MM.1S (cell line): ENCODE measurements at regions not wholly inside any gene's neighbourhood (a gene's known extent, or its start where the extent isn't known, plus 50 kb on each side); places are given as distances from the start of the nearest gene placed in this dataset.

Source experiments
- EZH2 ChIP-seq: fragments of 300-600 bp; sonication (generic); optimal IDR thresholded peaks from 2 replicates; pipeline ENCODE3; 2017; ENCODE audit warnings: low read depth, mild to moderate bottlenecking, antibody characterized with exemption, low read length, mixed read lengths
- TF ChIP-seq, protein P1 (sequence below): fragments of 300-600 bp; sonication (generic); IDR thresholded peaks from 2 replicates; pipeline ENCODE4 v1.5.1; 2016; ENCODE audit warnings: antibody characterized with exemption, low read length, mixed read lengths

DNA sequence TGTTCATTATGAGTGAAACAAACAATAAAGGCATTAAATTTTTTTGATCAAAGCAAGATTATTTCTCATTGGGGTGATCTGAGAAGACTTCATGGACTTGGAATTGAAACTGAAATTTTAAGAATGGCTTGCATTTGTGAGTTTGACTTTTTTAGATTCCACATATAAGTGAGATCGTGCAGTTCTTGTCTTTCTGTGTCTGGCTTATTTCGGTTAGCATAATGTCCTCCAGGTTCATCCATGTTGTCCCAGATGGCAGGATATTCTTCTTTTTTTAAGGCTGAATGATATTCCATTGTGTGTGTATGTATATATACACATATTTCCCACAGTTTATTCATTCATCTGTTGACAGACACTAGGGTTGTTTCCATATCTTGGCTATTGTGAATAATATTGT lies 716.5 kb downstream of the PRELID2 start:
- TF ChIP-seq, protein P1, sequence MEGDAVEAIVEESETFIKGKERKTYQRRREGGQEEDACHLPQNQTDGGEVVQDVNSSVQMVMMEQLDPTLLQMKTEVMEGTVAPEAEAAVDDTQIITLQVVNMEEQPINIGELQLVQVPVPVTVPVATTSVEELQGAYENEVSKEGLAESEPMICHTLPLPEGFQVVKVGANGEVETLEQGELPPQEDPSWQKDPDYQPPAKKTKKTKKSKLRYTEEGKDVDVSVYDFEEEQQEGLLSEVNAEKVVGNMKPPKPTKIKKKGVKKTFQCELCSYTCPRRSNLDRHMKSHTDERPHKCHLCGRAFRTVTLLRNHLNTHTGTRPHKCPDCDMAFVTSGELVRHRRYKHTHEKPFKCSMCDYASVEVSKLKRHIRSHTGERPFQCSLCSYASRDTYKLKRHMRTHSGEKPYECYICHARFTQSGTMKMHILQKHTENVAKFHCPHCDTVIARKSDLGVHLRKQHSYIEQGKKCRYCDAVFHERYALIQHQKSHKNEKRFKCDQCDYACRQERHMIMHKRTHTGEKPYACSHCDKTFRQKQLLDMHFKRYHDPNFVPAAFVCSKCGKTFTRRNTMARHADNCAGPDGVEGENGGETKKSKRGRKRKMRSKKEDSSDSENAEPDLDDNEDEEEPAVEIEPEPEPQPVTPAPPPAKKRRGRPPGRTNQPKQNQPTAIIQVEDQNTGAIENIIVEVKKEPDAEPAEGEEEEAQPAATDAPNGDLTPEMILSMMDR: no peak
- no peak for TF ChIP-seq EZH2
